ENCODE measurements at regions not wholly inside any gene's neighbourhood (a gene's known extent, or its start where the extent isn't known, plus 50 kb on each side); places are given as distances from the start of the nearest gene placed in this dataset.

GRCh38 chr20:6887966-6888365, 120.5 kb downstream of the BMP2 start:
- CTCF ChIA-PET (ENCODE audit: low intra/inter-chr PET ratio, low total read pairs), result no interaction called here

DNA sequence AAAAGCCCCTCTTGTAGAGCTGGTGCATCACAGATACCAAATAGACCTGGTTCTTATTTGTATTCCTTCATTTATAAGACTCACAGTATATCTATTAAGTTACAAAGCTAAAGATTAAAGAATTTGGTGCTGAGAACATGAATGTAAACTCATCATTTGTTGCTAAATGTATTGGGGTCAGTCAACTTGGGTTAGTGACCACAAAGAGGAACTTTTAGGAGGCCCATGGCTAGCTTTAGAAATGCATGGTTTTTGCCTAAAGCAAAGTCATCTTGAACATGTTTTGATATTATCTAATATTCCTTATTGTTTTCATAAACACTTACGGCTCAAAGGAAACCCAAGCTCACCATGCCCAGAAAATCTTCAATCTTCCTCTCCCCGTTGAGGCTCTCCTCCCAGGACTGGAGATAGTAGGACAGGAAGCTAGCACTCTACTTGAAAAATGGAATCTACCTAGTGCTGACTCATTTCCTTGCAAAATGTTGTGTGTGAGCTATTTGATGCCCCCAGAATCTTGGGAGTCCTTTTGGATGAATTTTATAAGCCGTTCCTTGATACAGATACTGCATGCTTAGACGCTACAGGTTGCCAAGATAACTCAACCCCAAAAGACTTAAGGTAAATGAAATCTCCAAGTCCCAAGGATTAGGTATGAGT, 121.4 kb downstream of the BMP2 start:
- H4K20me1 ChIP-seq (ENCODE audit: insufficient read depth, low read length), result no peaks in the 10 kb centered on the region
- no peak for DNase-seq (ENCODE audit: low spot score)
- no peaks in the 10 kb centered on the region for H3K79me2 ChIP-seq (ENCODE audit: insufficient read depth, low read length)
- ChIA-PET CTCF (ENCODE audit: low intra/inter-chr PET ratio, low total read pairs) (no interaction called here), POLR2A (no interaction called here)
- H3K9ac ChIP-seq (ENCODE audit: insufficient read depth, low read depth, low read length), result no peak overlapping the region
- WGBS (ENCODE audit: low lambda C conversion rate), result 6% methylated on average over 4 of the region's 4 CpGs
- H3K4me3 ChIP-seq (replicated peaks in 1 of 3; ENCODE audit: insufficient read depth in 1 of 3, low read depth in 2 of 3, low read length in 3 of 3), result no peak overlapping the region
- H3K27ac ChIP-seq (ENCODE audit: extremely low read length, insufficient read depth, low read length), result no peak overlapping the region
- no peak for FAIRE-seq
- H3K27me3 ChIP-seq (ENCODE audit: control insufficient read depth in 1 of 2, insufficient read depth in 2 of 2, low read length in 2 of 2), result no peaks in the 10 kb centered on the region
- in situ Hi-C loops (cut with HindIII; ENCODE audit: extremely low pct_ligation_motif_present, low pct_unique_long_range_greater_than_20kb) (no loop called here), intact Hi-C loops (cut with micrococcal nuclease; ENCODE audit: unreplicated experiment) (no loop called here)
- H3K4me1 ChIP-seq (ENCODE audit: insufficient read depth, low read length), result no peaks in the 10 kb centered on the region
- no peak overlapping the region for H3K4me2 ChIP-seq (ENCODE audit: low read depth, low read length)
- no peaks in the 10 kb centered on the region for H3K9me3 ChIP-seq (ENCODE audit: low read length)
- BruUV-seq (replicated peaks), result no TSS peak
- ATAC-seq, result no peak
- H2AFZ ChIP-seq (ENCODE audit: low read length), result no peak overlapping the region
- H3K36me3 ChIP-seq (replicated peaks in 1 of 2; ENCODE audit: control insufficient read depth in 1 of 2, insufficient read depth in 2 of 2, low read length in 2 of 2), result no peaks in the 10 kb centered on the region
- TF ChIP-seq AHDC1 (CRISPR knock-in tag; IDR thresholded peaks at IDR 0.05; ENCODE audit: borderline replicate concordance) (no peak), PRDM10 (CRISPR knock-in tag; IDR thresholded peaks at IDR 0.05; ENCODE audit: low read depth) (no peak)

More at GRCh38 chr20:6887966-6888365, 120.5 kb downstream of the BMP2 start:
- no peaks in the 10 kb centered on the region for H3K27me3 ChIP-seq (ENCODE audit: control insufficient read depth in 1 of 2, insufficient read depth in 2 of 2, low read length in 2 of 2)
- no peaks in the 10 kb centered on the region for H3K79me2 ChIP-seq (ENCODE audit: insufficient read depth, low read length)
- H3K9ac ChIP-seq (ENCODE audit: insufficient read depth, low read depth, low read length), result no peak overlapping the region
- FAIRE-seq (no peak), DNase-seq (ENCODE audit: low spot score) (no peak), ATAC-seq (no peak)
- no peak overlapping the region for H2AFZ ChIP-seq (ENCODE audit: low read length)
- no peaks in the 10 kb centered on the region for H3K36me3 ChIP-seq (replicated peaks in 1 of 2; ENCODE audit: control insufficient read depth in 1 of 2, insufficient read depth in 2 of 2, low read length in 2 of 2)
- H3K27ac ChIP-seq (ENCODE audit: extremely low read length, insufficient read depth, low read length), result no peak overlapping the region
- no peak overlapping the region for H3K4me3 ChIP-seq (replicated peaks in 1 of 3; ENCODE audit: insufficient read depth in 1 of 3, low read depth in 2 of 3, low read length in 3 of 3)
- no TSS peak for BruUV-seq (replicated peaks)
- TF ChIP-seq, protein P1, sequence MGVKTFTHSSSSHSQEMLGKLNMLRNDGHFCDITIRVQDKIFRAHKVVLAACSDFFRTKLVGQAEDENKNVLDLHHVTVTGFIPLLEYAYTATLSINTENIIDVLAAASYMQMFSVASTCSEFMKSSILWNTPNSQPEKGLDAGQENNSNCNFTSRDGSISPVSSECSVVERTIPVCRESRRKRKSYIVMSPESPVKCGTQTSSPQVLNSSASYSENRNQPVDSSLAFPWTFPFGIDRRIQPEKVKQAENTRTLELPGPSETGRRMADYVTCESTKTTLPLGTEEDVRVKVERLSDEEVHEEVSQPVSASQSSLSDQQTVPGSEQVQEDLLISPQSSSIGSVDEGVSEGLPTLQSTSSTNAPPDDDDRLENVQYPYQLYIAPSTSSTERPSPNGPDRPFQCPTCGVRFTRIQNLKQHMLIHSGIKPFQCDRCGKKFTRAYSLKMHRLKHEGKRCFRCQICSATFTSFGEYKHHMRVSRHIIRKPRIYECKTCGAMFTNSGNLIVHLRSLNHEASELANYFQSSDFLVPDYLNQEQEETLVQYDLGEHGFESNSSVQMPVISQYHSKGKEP (CRISPR knock-in tag; IDR thresholded peaks at IDR 0.05), result no peak
- H3K9me3 ChIP-seq (ENCODE audit: low read length), result no peaks in the 10 kb centered on the region
- in situ Hi-C loops (cut with HindIII; ENCODE audit: extremely low pct_ligation_motif_present, low pct_unique_long_range_greater_than_20kb) (no loop called here), intact Hi-C loops (cut with micrococcal nuclease; ENCODE audit: unreplicated experiment) (no loop called here)
- no peak overlapping the region for H3K4me2 ChIP-seq (ENCODE audit: low read depth, low read length)
- H4K20me1 ChIP-seq (ENCODE audit: insufficient read depth, low read length), result no peaks in the 10 kb centered on the region
- no peaks in the 10 kb centered on the region for H3K4me1 ChIP-seq (ENCODE audit: insufficient read depth, low read length)
- 1% methylated on average over 4 of the region's 4 CpGs for WGBS (ENCODE audit: low lambda C conversion rate)
- POLR2A ChIA-PET, result no interaction called here
